RWPE1 (cell line): ENCODE measurements at regions not wholly inside any gene's neighbourhood (a gene's known extent, or its start where the extent isn't known, plus 50 kb on each side); places are given as distances from the start of the nearest gene placed in this dataset.
A peak's percentile ranks its signal among the peaks of the same experiment; 100 is the strongest.
"Not testable (repeated sequence)": the region's sequence is repeated elsewhere in the genome, so short reads cannot be mapped to it uniquely, and the experiment has no call there.

Experiments used
- CTCF ChIA-PET: fragments of 350-600 bp; sonication (Branson Sonifier 250); formaldehyde crosslinking; extraction: SDS; loops from one replicate; lab custom pipeline; 2021; lab: Yijun Ruan, JAX
- POLR2A ChIA-PET: fragments of 400-600 bp; formaldehyde crosslinking; extraction: SDS; loops from one replicate; lab custom pipeline; 2020; ENCODE audit warnings: antibody characterized with exemption; ENCODE audit not compliant: low non-redundant PET; lab: Yijun Ruan, JAX
- DNase-seq: peaks from one replicate; pipeline ENCODE4 v3.0.0; 2012; ENCODE audit warnings: low spot score
- H3K27ac ChIP-seq: fragments of 450-650 bp; 2 replicates; pipeline ENCODE4 v1.5.1; 2017
- CTCF ChIP-seq: fragments of 450-650 bp; conservative IDR thresholded peaks from 2 replicates; pipeline ENCODE4 v1.5.1; 2017; ENCODE audit warnings: low read depth, mild to moderate bottlenecking

DNA sequence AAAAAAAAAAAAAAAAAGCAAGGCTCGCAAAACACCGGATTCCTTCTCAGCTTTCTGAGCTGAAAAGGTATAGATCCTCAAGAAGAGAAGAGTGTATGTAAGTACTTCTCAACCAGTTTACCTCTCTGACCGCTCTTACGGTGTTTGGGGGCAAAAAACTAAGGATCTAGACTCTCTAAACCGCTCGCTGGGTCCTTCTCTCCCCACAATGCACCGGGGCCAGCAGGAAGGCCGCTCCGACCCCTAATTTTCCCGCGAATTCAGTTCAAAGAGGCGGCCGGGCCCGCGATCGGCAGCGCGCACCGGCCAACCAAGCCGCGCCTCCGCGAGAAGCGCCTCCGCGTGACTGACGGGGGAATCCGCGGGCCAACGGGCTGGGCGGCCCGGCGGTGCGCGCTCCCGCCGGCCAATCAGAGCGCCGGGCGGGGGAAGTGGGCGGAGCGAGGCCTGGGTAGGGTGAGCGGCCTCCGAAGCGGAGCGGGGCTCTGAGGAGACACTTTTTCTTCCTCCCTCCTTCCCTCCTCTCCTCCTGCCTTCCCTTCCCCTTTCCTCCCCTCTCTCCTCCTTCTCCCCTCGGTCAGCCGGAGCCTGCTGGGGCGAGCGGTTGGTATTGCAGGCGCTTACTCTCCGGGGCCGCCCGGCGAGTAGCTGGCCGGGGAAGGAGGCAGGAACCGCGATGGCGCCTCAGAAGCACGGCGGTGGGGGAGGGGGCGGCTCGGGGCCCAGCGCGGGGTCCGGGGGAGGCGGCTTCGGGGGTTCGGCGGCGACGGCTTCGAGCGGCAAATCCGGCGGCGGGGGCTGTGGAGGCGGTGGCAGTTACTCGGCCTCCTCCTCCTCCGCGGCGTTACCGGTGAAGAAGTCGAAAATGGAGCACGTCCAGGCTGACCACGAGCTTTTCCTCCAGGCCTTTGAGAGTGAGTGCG, 93.0 kb downstream of the CRLF3 start:
- POLR2A ChIA-PET = not testable (repeated sequence)
- CTCF ChIA-PET = interaction anchor here (0.7 kb wide), 1 partner anchor 255 kb away, joined by 5 read pairs; no protein-coding TSS in a partner anchor
- peak; percentile 36 for DNase-seq
- H3K27ac ChIP-seq = peak overlapping the region; percentile 80

DNA sequence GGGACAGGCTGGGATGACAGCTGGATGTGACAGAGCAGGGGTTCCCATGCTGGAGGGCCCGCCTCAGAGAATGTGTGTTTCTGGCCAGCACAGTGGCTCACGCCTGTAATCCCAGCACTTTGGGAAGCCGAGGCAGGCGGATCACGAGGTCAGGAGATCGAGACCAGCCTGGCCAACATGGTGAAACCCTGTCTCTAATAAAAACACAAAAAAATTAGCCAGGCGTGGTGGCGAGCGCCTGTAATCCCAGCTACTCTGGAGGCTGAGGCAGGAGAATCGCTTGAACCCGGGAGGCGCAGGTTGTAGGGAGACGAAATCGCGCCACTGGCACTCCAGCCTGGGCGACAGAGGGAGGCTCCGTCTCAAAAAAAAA, 93.7 kb downstream of the CRLF3 start:
- CTCF ChIA-PET, DNase-seq, POLR2A ChIA-PET: not testable (repeated sequence)
- peak overlapping the region; percentile 80 for H3K27ac ChIP-seq

GRCh38 chr17:30730171-30730836, 94.2 kb downstream of the CRLF3 start:
- POLR2A ChIA-PET, DNase-seq: not testable (repeated sequence)
- CTCF ChIA-PET = interaction anchor here (0.9 kb wide), 1 partner anchor 12 kb away, joined by 4 read pairs; no protein-coding TSS in a partner anchor
- peak overlapping the region; percentile 80 for H3K27ac ChIP-seq

DNA sequence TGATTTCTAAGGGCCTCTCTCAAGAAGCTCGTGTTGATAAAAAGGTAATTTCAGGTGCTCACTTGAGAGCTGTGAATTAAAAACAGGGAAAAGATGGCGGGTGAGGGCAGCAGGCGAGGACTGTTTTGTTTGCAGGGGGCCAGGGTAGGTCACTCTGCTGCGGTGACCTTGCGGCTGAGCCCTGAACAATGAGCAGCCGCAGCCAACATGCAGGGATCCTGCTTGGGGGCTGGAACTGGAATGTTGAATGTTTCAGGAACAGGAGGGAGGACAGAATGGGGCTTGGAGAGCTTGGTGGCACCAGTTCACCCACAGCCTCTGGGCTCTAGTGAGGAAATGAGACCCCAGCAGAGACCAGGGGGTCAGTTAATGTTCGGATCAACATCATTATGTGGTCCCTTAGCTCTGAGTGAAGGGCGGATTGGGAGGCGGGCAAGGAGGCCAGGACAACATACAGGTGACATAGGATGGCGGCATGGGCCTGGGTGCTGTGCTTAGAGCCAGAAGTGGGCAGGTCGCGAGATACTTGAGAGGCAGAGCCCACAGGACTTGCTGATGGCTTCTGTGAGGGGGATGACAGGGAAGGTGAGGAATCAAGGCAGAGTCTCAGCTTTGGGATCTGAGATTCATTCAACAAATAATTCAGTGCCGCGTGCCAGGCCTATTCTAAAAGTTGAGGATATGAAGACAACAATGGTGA, 94.9 kb downstream of the CRLF3 start:
- POLR2A ChIA-PET, DNase-seq, H3K27ac ChIP-seq: not testable (repeated sequence)
- CTCF ChIA-PET = interaction anchor here (0.9 kb wide), 1 partner anchor 11 kb away, joined by 4 read pairs; no protein-coding TSS in a partner anchor

GRCh38 chr17:30727517-30727916, 97.0 kb downstream of the CRLF3 start:
- CTCF ChIA-PET = interaction anchor here (1.0 kb wide), 1 partner anchor 8 kb away, joined by 3 read pairs; no protein-coding TSS in a partner anchor
- POLR2A ChIA-PET, DNase-seq, H3K27ac ChIP-seq: not testable (repeated sequence)

- DNase-seq, H3K27ac ChIP-seq, POLR2A ChIA-PET: not testable (repeated sequence)
- CTCF ChIA-PET = interaction anchor here (0.5 to 0.6 kb wide), 4 partner anchors 29 to 1241 kb away, joined by 3 to 4 read pairs (median 3); no protein-coding TSS in a partner anchor
These were observed 97.8 kb downstream of the CRLF3 start for GRCh38 chr17:30726734-30727133.

GRCh38 chr17:30726310-30726709, 98.2 kb downstream of the CRLF3 start:
- CTCF ChIA-PET = interaction anchor here (0.5 to 0.6 kb wide), 4 partner anchors 28 to 1241 kb away, joined by 3 to 4 read pairs (median 3); no protein-coding TSS in a partner anchor
- DNase-seq, H3K27ac ChIP-seq, POLR2A ChIA-PET: not testable (repeated sequence)

DNA sequence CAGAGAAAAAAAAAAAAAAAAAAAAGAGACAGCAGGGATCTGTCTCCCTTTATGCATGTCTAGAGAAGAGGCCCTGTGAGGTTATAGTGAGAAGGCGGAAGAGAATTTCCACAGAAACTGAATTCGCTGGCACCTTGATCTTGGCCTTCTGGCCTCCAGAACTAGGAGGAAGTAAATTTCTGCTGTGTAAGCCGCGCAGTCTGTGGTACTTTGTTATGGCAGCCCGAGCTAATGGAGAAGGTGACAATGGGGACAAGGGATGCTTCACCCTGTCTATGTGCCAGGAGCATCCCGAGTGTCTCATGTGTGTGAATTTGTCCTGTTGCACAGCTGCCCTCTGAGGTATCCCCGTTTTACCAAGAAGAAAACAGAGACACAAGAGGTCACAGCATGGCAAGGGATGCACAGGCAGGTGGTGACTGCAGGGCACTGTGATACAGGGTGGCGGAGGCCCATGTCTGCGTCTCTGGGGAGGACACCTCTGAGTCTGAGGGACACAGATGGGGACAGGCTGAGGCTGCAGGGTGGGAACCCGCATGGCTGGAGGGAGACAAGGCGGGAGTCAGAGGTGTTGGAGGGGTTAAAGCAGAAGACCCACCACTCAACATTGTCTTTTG, 100.3 kb downstream of the CRLF3 start:
- CTCF ChIA-PET = interaction anchor here (0.7 kb wide), 1 partner anchor 384 kb away, joined by 3 read pairs; no protein-coding TSS in a partner anchor
- H3K27ac ChIP-seq, DNase-seq, POLR2A ChIA-PET: not testable (repeated sequence)

GRCh38 chr17:30722114-30722780, 102.2 kb downstream of the CRLF3 start:
- H3K27ac ChIP-seq, CTCF ChIA-PET, DNase-seq, POLR2A ChIA-PET: not testable (repeated sequence)

GRCh38 chr17:30720971-30721370, 103.5 kb downstream of the CRLF3 start:
- H3K27ac ChIP-seq, CTCF ChIA-PET, POLR2A ChIA-PET, DNase-seq: not testable (repeated sequence)

- CTCF ChIA-PET = no interaction called here
These were observed 104.5 kb downstream of the CRLF3 start for GRCh38 chr17:30720013-30720471.

More at GRCh38 chr17:30720013-30720471, 104.5 kb downstream of the CRLF3 start:
- TF ChIP-seq CTCF = no peak
- POLR2A ChIA-PET = no interaction called here
- no peak for DNase-seq
- H3K27ac ChIP-seq = no peak overlapping the region
